Right ventricle myocardium superior (tissue), 1 donor: ENCODE measurements at regions not wholly inside any gene's neighbourhood (a gene's known extent, or its start where the extent isn't known, plus 50 kb on each side); places are given as distances from the start of the nearest gene placed in this dataset.

Experiments used
- ATAC-seq: fragments of 200-7000 bp; cut with Tn5 transposase; one replicate; pipeline ENCODE4 v1.9.1; 2020; ENCODE audit warnings: mild to moderate bottlenecking; ENCODE audit not compliant: poor library complexity
- DNase-seq: peaks from one replicate; pipeline ENCODE4 v3.0.0-alpha.2; 2020
- intact Hi-C: fragments of 100-400 bp; cut with DNase I; formaldehyde crosslinking; loops from one replicate; pipeline ENCODE4 v1.11.2; 2022
- donor health status: DM: no; HTN: yes; CAD: no; lungs with severe emphysema.

- ATAC-seq = no peak
- intact Hi-C loops = no loop called here
- DNase-seq = no peak
Measured at GRCh38 chr6:54621285-54621684, 225.3 kb upstream of the FAM83B start.

GRCh38 chr6:54624216-54624615, 222.4 kb upstream of the FAM83B start:
- ATAC-seq = no peak
- intact Hi-C loops = no loop called here
- DNase-seq = no peak

- no peak for DNase-seq
- intact Hi-C loops = no loop called here
- ATAC-seq = no peak
Measured at GRCh38 chr6:54624779-54625178, 221.8 kb upstream of the FAM83B start.

- no peak for DNase-seq
- ATAC-seq = no peak
- intact Hi-C loops = no loop called here
Measured at GRCh38 chr6:54629131-54629530, 217.4 kb upstream of the FAM83B start.

GRCh38 chr6:54632984-54633565, 213.5 kb upstream of the FAM83B start:
- no peak for DNase-seq
- intact Hi-C loops = no loop called here
- no peak for ATAC-seq

- no peak for DNase-seq
- intact Hi-C loops = no loop called here
- ATAC-seq = no peak
Measured at GRCh38 chr6:54633601-54634000, 213.0 kb upstream of the FAM83B start.

GRCh38 chr6:54640911-54641310, 205.7 kb upstream of the FAM83B start:
- intact Hi-C loops = no loop called here
- no peak for ATAC-seq
- no peak for DNase-seq

- intact Hi-C loops = no loop called here
- ATAC-seq (no peak), DNase-seq (no peak)
Measured at GRCh38 chr6:54646069-54646950, 200.3 kb upstream of the FAM83B start.

- ATAC-seq (no peak), DNase-seq (no peak)
- intact Hi-C loops = no loop called here
Measured at GRCh38 chr6:54646951-54647664, 199.5 kb upstream of the FAM83B start.

- ATAC-seq (no peak), DNase-seq (no peak)
- intact Hi-C loops = no loop called here
Measured at GRCh38 chr6:54654381-54654780, 192.2 kb upstream of the FAM83B start.

GRCh38 chr6:54655162-54655561, 191.4 kb upstream of the FAM83B start:
- ATAC-seq (no peak), DNase-seq (no peak)
- intact Hi-C loops = no loop called here

GRCh38 chr6:54665278-54665677, 181.3 kb upstream of the FAM83B start:
- intact Hi-C loops = no loop called here
- no peak for DNase-seq
- no peak for ATAC-seq

- intact Hi-C loops = no loop called here
- no peak for DNase-seq
- ATAC-seq = no peak
Measured at GRCh38 chr6:54680531-54680930, 166.0 kb upstream of the FAM83B start.

- ATAC-seq = no peak
- no peak for DNase-seq
- intact Hi-C loops = no loop called here
Measured at GRCh38 chr6:54681267-54681666, 165.3 kb upstream of the FAM83B start.

- ATAC-seq (no peak), DNase-seq (no peak)
- intact Hi-C loops = no loop called here
Measured at GRCh38 chr6:54681987-54682386, 164.6 kb upstream of the FAM83B start.

GRCh38 chr6:54689620-54690019, 157.0 kb upstream of the FAM83B start:
- intact Hi-C loops = no loop called here
- ATAC-seq (no peak), DNase-seq (no peak)

GRCh38 chr6:54690596-54690995, 156.0 kb upstream of the FAM83B start:
- DNase-seq = no peak
- ATAC-seq = no peak
- intact Hi-C loops = no loop called here

- intact Hi-C loops = no loop called here
- no peak for DNase-seq
- no peak for ATAC-seq
Measured at GRCh38 chr6:54694928-54695532, 151.5 kb upstream of the FAM83B start.

GRCh38 chr6:54695815-54696214, 150.8 kb upstream of the FAM83B start:
- intact Hi-C loops = no loop called here
- no peak for DNase-seq
- no peak for ATAC-seq

GRCh38 chr6:54697424-54697823, 149.1 kb upstream of the FAM83B start:
- DNase-seq = no peak
- ATAC-seq = no peak
- intact Hi-C loops = no loop called here
